Stomach (tissue), 8 donors: ENCODE measurements at regions not wholly inside any gene's neighbourhood (a gene's known extent, or its start where the extent isn't known, plus 50 kb on each side); places are given as distances from the start of the nearest gene placed in this dataset.

Source experiments
- DNase-seq, 2 donors: peaks; one replicate each; pipeline versions ENCODE4 v3.0.0 to v3.0.0-alpha.2; 2013 to 2019
- H3K27ac ChIP-seq, 5 donors: fragments of 200-600 bp in 4 of 5; sonication (generic) in 4 of 5; one replicate each; pipeline ENCODE4 v1.5.1; 2013 to 2019; ENCODE audit warnings: mild to moderate bottlenecking in 1 of 5, moderate library complexity in 1 of 5
- H3K27me3 ChIP-seq, 3 donors: fragments of 200-600 bp; sonication (generic); one replicate each; pipeline ENCODE4 v1.5.1; 2017 to 2019; ENCODE audit warnings: mixed run types in 1 of 3
- H3K36me3 ChIP-seq, 4 donors: fragments of 200-600 bp; sonication (generic); 1 replicate in 3 of 4; 2 replicates in 1 of 4; pipeline ENCODE4 v1.5.1; 2016 to 2019
- H3K4me1 ChIP-seq, 4 donors: fragments of 200-600 bp; sonication (generic); one replicate each; pipeline ENCODE4 v1.5.1; 2016 to 2019
- H3K4me3 ChIP-seq, 4 donors: fragments of 200-600 bp; sonication (generic) in 3 of 4; one replicate each; pipeline ENCODE4 v1.5.1; 2016 to 2019; ENCODE audit warnings: mild to moderate bottlenecking in 1 of 4
- H3K9me3 ChIP-seq, 4 donors: fragments of 200-600 bp; sonication (generic); one replicate each; pipeline ENCODE4 v1.5.1; 2016 to 2019
- CTCF ChIP-seq, 7 experiments: fragments of 450-650 bp in 4 of 7; fragments of 200-600 bp in 3 of 7; sonication (generic) in 3 of 7; IDR thresholded peaks; one replicate each; pipeline ENCODE4 v1.5.1; 2016 to 2019; ENCODE audit warnings: antibody characterized with exemption in 7 of 7, control low read depth in 2 of 7, mild to moderate bottlenecking in 1 of 7
- EP300 ChIP-seq: sonication (generic); formaldehyde crosslinking; IDR thresholded peaks from one replicate; pipeline ENCODE4 v1.6.1; 2017; ENCODE audit warnings: antibody characterized with exemption
- POLR2A ChIP-seq, 4 donors: fragments of 450-650 bp; IDR thresholded peaks; one replicate each; pipeline ENCODE4 v1.6.1; 2016; ENCODE audit warnings: antibody characterized with exemption in 4 of 4, control low read depth in 2 of 4, mild to moderate bottlenecking in 1 of 4, moderate library complexity in 1 of 4
- POLR2AphosphoS5 ChIP-seq, 3 donors: sonication (generic); formaldehyde crosslinking; IDR thresholded peaks; one replicate each; pipeline ENCODE4 v1.6.1; 2016; ENCODE audit warnings: antibody characterized with exemption in 3 of 3
- WGBS, 5 donors: extraction: QIAGEN DNeasy Blood & Tissue Kit in 3 of 5; methylation state at CpG; one replicate each; pipeline versions ENCODE4 v1.1.5 to v1.1.7; 2013 to 2018; 5-methylcytosine and 5-hydroxymethylcytosine counted together
- intact Hi-C: fragments of 100-400 bp; cut with DNase I; formaldehyde crosslinking; loops from one replicate; pipeline ENCODE4 v1.15.1; 2023; ENCODE audit warnings: low total_unique reads
- donor health status: healthy with polysubstance abuse.
- donor health status: Bipolar disorder and iron deficiency.
- donor health status: healthy.

- no peak overlapping the region for H3K27ac ChIP-seq
- no peaks in the 10 kb centered on the region for H3K27me3 ChIP-seq
- 40 to 65% (median 51%) methylated on average over 2 of the region's 2 CpGs for WGBS, 5 donors
- no peaks in the 10 kb centered on the region for H3K4me1 ChIP-seq
- H3K9me3 ChIP-seq, result peaks cover 0 to 4% (median 2%) of the 10 kb centered on the region in 4 donors
- no peak for TF ChIP-seq POLR2AphosphoS5 (IDR thresholded peaks at IDR 0.05)
- no peak for TF ChIP-seq CTCF (IDR thresholded peaks at IDR 0.05)
- no peak for TF ChIP-seq POLR2A (IDR thresholded peaks at IDR 0.05)
- TF ChIP-seq EP300, result no peak
- H3K36me3 ChIP-seq, result no peaks in the 10 kb centered on the region
- no peak for DNase-seq
- intact Hi-C loops, result no loop called here
- no peak overlapping the region for H3K4me3 ChIP-seq
Observed at GRCh38 chr4:152126238-152126637, 365.4 kb upstream of the GATB start.

- Histone ChIP-seq H3K4me3 (no peak overlapping the region), H3K27me3 (no peaks in the 10 kb centered on the region), H3K36me3 (no peaks in the 10 kb centered on the region), H3K27ac (no peak overlapping the region), H3K4me1 (peaks cover 0 to 40% (median 5%) of the 10 kb centered on the region in 4 donors), H3K9me3 (peaks cover 0 to 4% (median 2%) of the 10 kb centered on the region in 4 donors)
- DNase-seq, result no peak
- no peak for TF ChIP-seq CTCF (IDR thresholded peaks at IDR 0.05)
- TF ChIP-seq POLR2A (IDR thresholded peaks at IDR 0.05), result no peak
- no peak for TF ChIP-seq EP300
- TF ChIP-seq POLR2AphosphoS5 (IDR thresholded peaks at IDR 0.05), result no peak
- intact Hi-C loops, result no loop called here
- 69 to 77% (median 72%) methylated on average over 11 to 12 of the region's 12 CpGs for WGBS, 5 donors
Observed at GRCh38 chr4:152118819-152119553, 358.2 kb upstream of the GATB start.

DNA sequence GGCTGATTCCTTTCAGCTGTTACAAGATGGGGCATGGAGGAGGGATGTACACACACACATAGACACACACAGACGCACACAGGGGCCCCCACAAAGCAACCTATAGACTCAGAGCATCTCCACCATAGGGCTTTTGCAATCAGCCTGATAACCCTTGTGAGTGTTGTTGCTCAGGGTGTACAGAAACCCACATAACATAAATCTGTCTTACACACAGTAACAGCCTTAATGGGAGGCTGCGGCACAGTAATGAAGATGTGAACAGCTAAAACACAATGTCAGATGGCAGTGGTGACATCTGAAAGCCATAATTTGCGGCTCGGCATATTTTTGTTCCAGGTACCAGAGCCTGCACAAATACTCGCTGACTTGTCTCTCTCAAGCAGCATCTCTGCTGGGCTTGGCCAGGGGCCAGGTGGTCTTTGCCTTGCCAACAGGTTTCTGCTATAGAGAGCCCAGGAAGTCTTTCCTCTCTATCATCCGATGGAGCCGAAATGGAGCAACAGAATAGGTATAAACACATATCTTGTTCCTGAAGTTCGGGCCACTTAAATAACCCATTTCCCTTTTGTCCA, 357.2 kb upstream of the GATB start:
- Histone ChIP-seq H3K9me3 (peaks cover 0 to 4% (median 2%) of the 10 kb centered on the region in 4 donors), H3K36me3 (no peaks in the 10 kb centered on the region), H3K27me3 (no peaks in the 10 kb centered on the region), H3K4me1 (peaks cover 0 to 40% (median 5%) of the 10 kb centered on the region in 4 donors), H3K27ac (no peak overlapping the region), H3K4me3 (no peak overlapping the region)
- intact Hi-C loops, result no loop called here
- DNase-seq, result no peak
- TF ChIP-seq EP300 (no peak), POLR2A (IDR thresholded peaks at IDR 0.05) (no peak), POLR2AphosphoS5 (IDR thresholded peaks at IDR 0.05) (no peak), CTCF (IDR thresholded peaks at IDR 0.05) (no peak)
- WGBS, 5 donors, result 80 to 91% (median 89%) methylated on average over 8 of the region's 8 CpGs

GRCh38 chr4:152117520-152117919, 356.7 kb upstream of the GATB start:
- DNase-seq, result no peak
- Histone ChIP-seq H3K36me3 (no peaks in the 10 kb centered on the region), H3K4me1 (peaks cover 0 to 40% (median 5%) of the 10 kb centered on the region in 4 donors), H3K4me3 (no peak overlapping the region), H3K9me3 (peaks cover 0 to 4% (median under 1%) of the 10 kb centered on the region in 4 donors), H3K27ac (no peak overlapping the region), H3K27me3 (no peaks in the 10 kb centered on the region)
- TF ChIP-seq EP300, result no peak
- TF ChIP-seq POLR2AphosphoS5 (IDR thresholded peaks at IDR 0.05), result no peak
- no peak for TF ChIP-seq POLR2A (IDR thresholded peaks at IDR 0.05)
- no peak for TF ChIP-seq CTCF (IDR thresholded peaks at IDR 0.05)
- intact Hi-C loops, result no loop called here
- 69 to 86% (median 80%) methylated on average over 6 of the region's 6 CpGs for WGBS, 5 donors
